Nephron progenitor cell (in vitro differentiated cells): ENCODE measurements at regions not wholly inside any gene's neighbourhood (a gene's known extent, or its start where the extent isn't known, plus 50 kb on each side); places are given as distances from the start of the nearest gene placed in this dataset.

Experiments used
- DNase-seq: peaks from one replicate; pipeline ENCODE4 v3.0.0; 2021
- H3K27ac Mint-ChIP-seq: 2 replicates; pipeline ENCODE4 v1.8.0; 2021; ENCODE audit warnings: mild to moderate bottlenecking, moderate library complexity, mixed read lengths
- H3K27me3 Mint-ChIP-seq: 2 replicates; pipeline ENCODE4 v1.8.0; 2021; ENCODE audit warnings: mild to moderate bottlenecking, low read depth, mixed read lengths; ENCODE audit not compliant: poor library complexity
- H3K36me3 Mint-ChIP-seq: 2 replicates; pipeline ENCODE4 v1.8.0; 2021; ENCODE audit warnings: low read depth, mixed read lengths
- H3K4me1 Mint-ChIP-seq: 2 replicates; pipeline ENCODE4 v1.8.0; 2021; ENCODE audit warnings: mixed read lengths
- H3K4me3 Mint-ChIP-seq: 2 replicates; pipeline ENCODE4 v1.8.0; 2021; ENCODE audit warnings: mild to moderate bottlenecking, moderate library complexity, mixed read lengths
- H3K9me3 Mint-ChIP-seq: 2 replicates; pipeline ENCODE4 v1.8.0; 2021; ENCODE audit warnings: mild to moderate bottlenecking, moderate library complexity, mixed read lengths
- TF ChIP-seq, protein P1 (sequence below): fragments of 200-600 bp; sonication (generic); IDR thresholded peaks from 2 replicates; pipeline ENCODE4 v1.5.0; 2021; ENCODE audit warnings: antibody characterized with exemption

DNA sequence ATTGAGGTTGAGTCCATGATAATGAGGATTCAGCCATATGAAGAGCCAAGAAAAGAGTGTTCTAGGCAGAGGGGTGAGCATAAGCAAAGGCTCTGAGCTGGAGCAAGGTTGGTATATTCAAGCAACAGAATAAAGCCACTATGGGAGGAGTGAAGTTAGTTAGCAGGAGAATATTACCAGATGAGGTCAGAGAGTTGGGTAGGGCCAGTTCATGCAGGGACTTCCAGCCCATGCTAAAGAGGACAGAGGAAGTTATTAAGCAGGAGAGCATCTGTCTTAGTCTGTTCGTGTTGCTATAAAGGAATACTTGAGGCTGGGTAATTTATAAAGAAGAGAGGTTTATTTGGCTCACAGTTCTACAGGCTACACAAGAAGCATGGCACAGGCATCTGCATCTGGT is 57.1 kb upstream of the ATG10 start:
- no peak overlapping the region for H3K27ac Mint-ChIP-seq
- no peak overlapping the region for H3K4me3 Mint-ChIP-seq
- DNase-seq: no peak
- TF ChIP-seq, protein P1, sequence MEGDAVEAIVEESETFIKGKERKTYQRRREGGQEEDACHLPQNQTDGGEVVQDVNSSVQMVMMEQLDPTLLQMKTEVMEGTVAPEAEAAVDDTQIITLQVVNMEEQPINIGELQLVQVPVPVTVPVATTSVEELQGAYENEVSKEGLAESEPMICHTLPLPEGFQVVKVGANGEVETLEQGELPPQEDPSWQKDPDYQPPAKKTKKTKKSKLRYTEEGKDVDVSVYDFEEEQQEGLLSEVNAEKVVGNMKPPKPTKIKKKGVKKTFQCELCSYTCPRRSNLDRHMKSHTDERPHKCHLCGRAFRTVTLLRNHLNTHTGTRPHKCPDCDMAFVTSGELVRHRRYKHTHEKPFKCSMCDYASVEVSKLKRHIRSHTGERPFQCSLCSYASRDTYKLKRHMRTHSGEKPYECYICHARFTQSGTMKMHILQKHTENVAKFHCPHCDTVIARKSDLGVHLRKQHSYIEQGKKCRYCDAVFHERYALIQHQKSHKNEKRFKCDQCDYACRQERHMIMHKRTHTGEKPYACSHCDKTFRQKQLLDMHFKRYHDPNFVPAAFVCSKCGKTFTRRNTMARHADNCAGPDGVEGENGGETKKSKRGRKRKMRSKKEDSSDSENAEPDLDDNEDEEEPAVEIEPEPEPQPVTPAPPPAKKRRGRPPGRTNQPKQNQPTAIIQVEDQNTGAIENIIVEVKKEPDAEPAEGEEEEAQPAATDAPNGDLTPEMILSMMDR: no peak
- no peaks in the 10 kb centered on the region for H3K4me1 Mint-ChIP-seq
- H3K36me3 Mint-ChIP-seq: no peaks in the 10 kb centered on the region
- no peaks in the 10 kb centered on the region for H3K27me3 Mint-ChIP-seq
- H3K9me3 Mint-ChIP-seq: peaks cover under 1% of the 10 kb centered on the region

- H3K9me3 Mint-ChIP-seq: no peaks in the 10 kb centered on the region
- DNase-seq: no peak
- peaks cover under 1% of the 10 kb centered on the region for H3K4me1 Mint-ChIP-seq
- H3K27me3 Mint-ChIP-seq: no peaks in the 10 kb centered on the region
- H3K4me3 Mint-ChIP-seq: no peak overlapping the region
- no peaks in the 10 kb centered on the region for H3K36me3 Mint-ChIP-seq
- TF ChIP-seq, protein P1: no peak
- no peak overlapping the region for H3K27ac Mint-ChIP-seq
These were observed 58.9 kb upstream of the ATG10 start for GRCh38 chr5:81912933-81913332.

DNA sequence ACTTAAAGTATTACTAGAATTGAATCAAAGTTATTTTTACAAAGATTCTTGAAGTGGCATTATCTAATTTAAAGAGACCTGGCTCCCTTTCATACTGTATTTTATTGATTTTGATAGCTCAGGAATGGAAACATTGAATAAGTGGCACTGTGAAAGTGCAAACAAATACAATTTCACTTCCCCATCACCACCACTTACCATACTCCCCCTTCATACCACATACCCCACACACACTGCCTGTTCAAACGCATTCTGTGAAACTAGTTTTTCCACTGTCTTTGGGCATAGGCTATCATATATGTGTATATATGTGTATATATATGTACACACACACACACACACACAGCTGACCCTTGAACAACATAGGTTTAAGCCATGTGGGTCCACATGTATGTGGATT is 62.1 kb upstream of the ATG10 start:
- Mint-ChIP-seq H3K4me3 (no peak overlapping the region), H3K36me3 (no peaks in the 10 kb centered on the region), H3K4me1 (peaks cover 16% of the 10 kb centered on the region), H3K27ac (no peak overlapping the region), H3K9me3 (no peaks in the 10 kb centered on the region), H3K27me3 (no peaks in the 10 kb centered on the region)
- no peak for DNase-seq
- TF ChIP-seq, protein P1: no peak

DNA sequence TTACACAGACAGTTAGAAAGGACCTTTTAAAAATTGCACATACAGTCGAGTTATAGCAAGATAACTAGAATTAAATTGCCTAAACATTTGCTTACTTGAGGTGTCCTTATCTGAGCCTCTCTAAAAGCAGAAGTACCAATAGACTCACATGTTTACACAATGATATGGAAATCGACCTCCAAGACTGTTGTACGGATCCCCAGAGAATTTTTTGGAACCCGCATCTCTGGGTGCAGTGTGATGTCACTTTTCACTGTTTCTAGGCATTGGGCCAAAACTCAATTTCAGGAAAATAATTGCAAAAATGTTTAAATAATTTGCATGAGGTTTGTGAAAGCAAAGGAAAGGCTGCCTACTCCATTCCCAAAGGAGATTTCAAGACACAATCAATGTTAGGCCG is 63.1 kb upstream of the ATG10 start:
- TF ChIP-seq, protein P1: no peak
- no peaks in the 10 kb centered on the region for H3K9me3 Mint-ChIP-seq
- H3K4me3 Mint-ChIP-seq: no peak overlapping the region
- H3K27me3 Mint-ChIP-seq: no peaks in the 10 kb centered on the region
- no peak overlapping the region for H3K27ac Mint-ChIP-seq
- DNase-seq: no peak
- H3K36me3 Mint-ChIP-seq: no peaks in the 10 kb centered on the region
- peaks cover 16% of the 10 kb centered on the region for H3K4me1 Mint-ChIP-seq

- DNase-seq: no peak
- TF ChIP-seq, protein P1: no peak
- no peaks in the 10 kb centered on the region for H3K27me3 Mint-ChIP-seq
- no peaks in the 10 kb centered on the region for H3K36me3 Mint-ChIP-seq
- H3K9me3 Mint-ChIP-seq: no peaks in the 10 kb centered on the region
- no peak overlapping the region for H3K4me3 Mint-ChIP-seq
- no peak overlapping the region for H3K27ac Mint-ChIP-seq
- H3K4me1 Mint-ChIP-seq: peaks cover 16% of the 10 kb centered on the region
These were observed 63.8 kb upstream of the ATG10 start for GRCh38 chr5:81908044-81908443.

- Mint-ChIP-seq H3K27ac (peak overlapping the region; percentile 52), H3K4me1 (peaks cover 16% of the 10 kb centered on the region), H3K27me3 (no peaks in the 10 kb centered on the region), H3K36me3 (no peaks in the 10 kb centered on the region), H3K4me3 (no peak overlapping the region), H3K9me3 (no peaks in the 10 kb centered on the region)
- TF ChIP-seq, protein P1: no peak
- no peak for DNase-seq
These were observed 64.7 kb upstream of the ATG10 start for GRCh38 chr5:81907012-81907635.
